Stimulated activated CD8-positive, alpha-beta memory T cell treated with anti-CD3 and anti-CD28 coated beads, Interleukin-2, amount 100 ng/mL, for 1 hour (primary cell): ENCODE measurements at regions not wholly inside any gene's neighbourhood (a gene's known extent, or its start where the extent isn't known, plus 50 kb on each side); places are given as distances from the start of the nearest gene placed in this dataset.
A peak's percentile ranks its signal among the peaks of the same experiment; 100 is the strongest.
"Not testable (repeated sequence)": the region's sequence is repeated elsewhere in the genome, so short reads cannot be mapped to it uniquely, and the experiment has no call there.

Experiments used
- DNase-seq, 2 donors: peaks; one replicate each; pipeline ENCODE4 v3.0.0-alpha.2; 2020; ENCODE audit warnings: low read depth in 2 of 2

DNA sequence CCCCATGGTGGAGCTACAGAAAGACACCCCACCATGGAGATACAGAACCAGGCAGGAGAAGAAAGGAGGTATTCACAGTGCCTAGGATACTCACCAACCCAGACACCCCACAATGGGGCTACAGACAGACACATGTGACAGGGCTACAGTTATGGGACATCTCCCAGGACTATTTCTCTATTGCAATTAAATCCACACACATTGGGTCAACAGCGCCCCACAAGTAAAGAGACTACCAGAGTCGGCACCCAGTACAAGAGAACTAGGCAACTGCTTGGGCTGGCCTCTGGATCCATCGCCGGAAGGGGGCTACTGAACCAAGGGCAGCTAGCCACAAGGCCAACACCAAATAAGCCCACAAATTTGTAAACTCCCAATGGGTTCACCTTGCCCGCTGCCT lies 310.1 kb upstream of the NCKAP5 start:
- no peak for DNase-seq

DNA sequence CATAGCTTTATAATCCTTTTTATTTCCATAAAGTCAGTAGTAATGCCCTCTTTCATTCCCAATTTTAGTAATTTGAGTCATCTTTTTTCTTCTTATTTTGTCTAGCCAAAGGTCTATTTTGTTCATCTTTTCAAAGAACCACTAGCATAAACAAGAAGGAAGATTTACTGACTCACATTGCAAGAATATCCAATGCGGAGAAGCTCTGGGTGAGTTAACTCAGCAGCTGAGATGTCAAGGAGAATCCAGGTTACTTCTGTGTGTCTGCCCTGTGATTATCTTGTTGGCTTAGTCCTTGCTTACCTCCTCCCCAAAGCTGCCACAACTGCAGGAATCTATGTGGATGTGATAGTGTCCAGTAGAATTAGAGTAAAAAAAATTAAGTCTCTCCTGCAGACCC lies 311.4 kb upstream of the NCKAP5 start:
- DNase-seq, result no peak

- DNase-seq, result not testable (repeated sequence)
Observed at GRCh38 chr2:133882159-133882558, 313.9 kb upstream of the NCKAP5 start.

DNA sequence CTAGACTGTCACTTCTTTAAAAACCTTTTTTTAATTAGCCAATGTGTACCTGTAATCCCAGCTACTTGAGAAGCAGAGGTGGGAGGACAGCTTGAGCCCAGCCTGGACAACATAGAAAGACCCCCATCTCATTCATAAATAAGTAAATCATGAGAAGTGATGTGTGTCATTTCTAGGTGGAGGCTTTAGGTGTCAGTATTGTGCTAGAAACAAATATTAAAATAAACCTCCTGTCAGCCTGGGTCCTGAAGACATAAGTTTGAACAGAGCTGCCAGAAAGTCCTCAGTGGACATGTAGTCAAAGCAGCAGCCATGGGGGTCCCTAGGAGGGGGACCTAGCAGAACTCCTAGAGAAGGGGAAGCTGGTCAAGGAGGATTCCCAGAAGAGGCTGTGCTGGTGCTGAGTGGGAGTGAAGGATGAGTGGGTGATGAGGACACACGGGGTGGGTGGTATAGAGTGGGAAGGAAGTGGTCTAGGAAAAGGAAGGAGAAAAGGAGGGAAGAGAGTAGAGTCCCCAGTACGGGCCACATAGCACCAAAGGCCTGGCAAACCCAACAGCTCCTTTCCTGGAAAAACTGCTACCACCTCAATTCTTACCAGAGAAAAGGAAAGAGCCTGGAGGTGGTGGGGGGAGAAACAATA lies 316.6 kb upstream of the NCKAP5 start:
- DNase-seq, result no peak

GRCh38 chr2:133885847-133886246 lies 317.6 kb upstream of the NCKAP5 start:
- DNase-seq, result no peak

GRCh38 chr2:133886735-133887675 lies 318.7 kb upstream of the NCKAP5 start:
- DNase-seq, result peak in 1 of 2 donors; percentile 5

DNA sequence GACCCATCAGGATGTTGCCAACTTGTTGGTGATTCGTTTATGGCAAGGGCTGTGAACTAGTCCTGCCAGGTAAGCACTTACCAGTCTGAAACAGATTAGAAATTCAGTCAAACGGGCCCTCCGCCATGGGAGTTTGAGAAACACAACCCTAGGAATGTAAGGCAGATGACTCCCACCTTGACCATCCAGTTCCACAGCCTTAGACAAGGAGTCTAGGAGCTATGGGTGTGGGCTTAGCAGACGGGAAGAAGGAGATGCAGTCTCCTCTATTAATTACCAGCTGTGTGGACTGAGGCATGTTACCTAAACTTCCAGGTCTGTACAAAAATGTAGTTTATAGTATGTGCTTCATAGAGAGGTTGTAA lies 319.4 kb upstream of the NCKAP5 start:
- no peak for DNase-seq

DNA sequence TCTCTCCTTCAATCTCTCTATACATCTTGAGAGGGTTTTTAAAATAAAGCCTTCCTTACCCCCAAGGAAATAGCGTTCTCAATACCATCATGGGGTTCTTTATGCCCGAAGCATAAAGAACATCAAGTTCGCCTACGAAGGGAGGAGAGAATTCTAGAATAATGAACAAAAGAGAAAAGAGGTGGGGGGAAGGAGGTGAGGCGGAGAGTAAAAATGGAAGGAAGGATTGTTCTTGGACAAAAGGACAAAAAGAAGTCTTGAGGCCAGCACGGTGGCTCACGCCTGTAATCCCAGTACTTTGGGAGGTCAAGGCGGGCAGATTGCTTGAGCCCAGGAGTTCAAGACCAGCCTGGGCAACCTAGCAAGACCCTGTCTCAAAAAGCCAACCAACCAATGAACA lies 319.8 kb upstream of the NCKAP5 start:
- DNase-seq, result no peak

GRCh38 chr2:133888621-133889219 lies 320.5 kb upstream of the NCKAP5 start:
- no peak for DNase-seq

- DNase-seq, result no peak
Observed at GRCh38 chr2:133892352-133892913, 324.2 kb upstream of the NCKAP5 start.

- no peak for DNase-seq
Observed at GRCh38 chr2:133894429-133894828, 326.2 kb upstream of the NCKAP5 start.

DNA sequence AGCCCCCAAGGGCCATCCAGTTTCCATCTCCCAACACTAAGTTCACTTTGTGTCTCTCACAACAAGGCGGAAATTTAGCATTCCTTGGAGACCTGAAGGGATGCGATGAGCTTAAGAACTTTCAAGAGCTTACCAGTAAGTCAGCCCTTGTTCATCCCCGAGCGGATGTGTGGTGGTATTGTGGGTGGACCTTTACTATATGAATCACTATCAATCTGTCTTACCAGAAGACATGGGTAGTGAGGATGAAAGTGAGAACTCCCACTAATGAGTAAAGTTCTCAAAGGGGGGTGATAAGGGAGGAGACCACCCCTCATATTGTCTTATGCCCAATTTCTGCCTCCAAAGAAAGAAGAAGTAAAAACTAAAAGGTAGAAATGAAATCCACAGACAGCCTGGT lies 329.6 kb upstream of the NCKAP5 start:
- DNase-seq, result not testable (repeated sequence)

DNA sequence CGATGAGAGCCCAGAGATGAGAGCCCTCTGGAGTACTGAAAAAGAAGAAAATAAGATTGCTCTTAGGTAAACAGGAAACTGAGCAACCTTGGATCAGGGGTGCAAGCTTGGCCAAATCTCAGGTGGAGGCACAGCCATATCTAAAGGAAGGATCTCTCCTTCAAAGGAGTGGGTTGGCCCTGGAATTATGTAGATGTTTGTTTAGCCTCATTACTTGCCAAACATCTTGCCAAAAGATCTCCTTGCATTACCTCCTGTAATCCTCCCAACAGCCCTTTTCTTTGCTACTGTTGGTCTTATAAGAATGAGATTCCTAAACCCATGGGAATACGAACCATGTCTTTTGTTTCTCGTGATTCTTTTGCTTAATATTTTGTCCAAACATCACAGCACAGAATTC lies 332.6 kb upstream of the NCKAP5 start:
- DNase-seq, result no peak

DNA sequence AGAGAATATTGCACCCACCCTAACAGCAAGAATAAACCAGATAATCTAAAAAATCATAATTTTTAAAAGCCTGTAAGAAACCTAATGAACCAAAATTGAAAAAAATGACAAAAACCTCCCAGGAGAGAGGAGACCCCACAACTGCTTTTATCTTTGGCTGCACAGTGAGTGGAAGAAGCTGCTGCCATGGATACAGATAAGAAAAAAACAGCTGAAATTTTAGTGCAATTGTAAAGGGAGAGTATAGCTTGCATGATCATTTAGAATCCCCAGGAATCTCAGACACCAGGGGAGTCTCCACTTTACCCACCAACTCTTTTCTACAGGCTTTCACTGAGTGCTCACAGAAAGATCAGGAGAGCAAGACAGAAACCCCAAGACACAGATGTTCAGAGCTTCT lies 338.1 kb upstream of the NCKAP5 start:
- no peak for DNase-seq

- no peak for DNase-seq
Observed at GRCh38 chr2:133906926-133907325, 338.7 kb upstream of the NCKAP5 start.

GRCh38 chr2:133908171-133908570 lies 339.9 kb upstream of the NCKAP5 start:
- no peak for DNase-seq

- no peak for DNase-seq
Observed at GRCh38 chr2:133918141-133918540, 335.7 kb upstream of the MGAT5 start.

- DNase-seq, result no peak
Observed at GRCh38 chr2:133919285-133919684, 334.6 kb upstream of the MGAT5 start.

- no peak for DNase-seq
Observed at GRCh38 chr2:133927894-133928293, 326.0 kb upstream of the MGAT5 start.

DNA sequence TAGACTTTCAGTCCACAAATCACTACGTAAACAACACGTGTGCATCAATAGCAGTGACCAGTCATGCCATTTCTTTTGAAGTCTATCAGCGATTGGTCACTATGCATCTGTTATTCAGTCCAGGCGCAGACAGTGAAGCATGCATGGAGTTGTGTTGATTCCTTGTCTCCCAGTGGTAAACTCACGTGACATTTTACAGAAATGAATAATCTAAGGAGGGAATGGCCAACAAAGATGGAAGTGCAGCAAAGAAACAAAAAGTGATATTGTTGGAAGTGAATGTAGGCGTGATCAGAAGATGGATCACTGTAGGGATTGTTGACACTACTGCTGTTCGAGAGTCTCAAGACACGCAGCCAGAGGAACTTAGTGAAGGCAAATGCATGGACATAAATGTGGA lies 317.8 kb upstream of the MGAT5 start:
- DNase-seq, result no peak

DNA sequence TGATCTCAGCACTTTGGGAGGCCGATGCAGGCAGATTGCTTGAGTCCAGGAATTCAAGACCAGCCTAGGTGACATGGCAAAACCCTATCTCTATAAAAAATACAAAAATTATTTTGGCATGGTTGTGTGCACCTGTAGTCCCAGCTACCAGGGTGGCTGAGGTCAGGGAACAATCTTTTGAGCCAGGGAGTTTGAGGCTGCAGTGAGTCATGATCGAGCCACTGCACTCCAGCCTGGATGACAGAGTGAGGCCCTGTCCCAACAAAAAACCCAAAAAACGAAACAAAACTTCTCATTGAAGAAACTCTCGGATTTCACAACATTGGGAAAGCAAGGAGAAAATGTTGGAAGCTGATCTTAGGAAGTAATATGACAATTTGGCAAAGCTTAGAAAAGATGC lies 317.3 kb upstream of the MGAT5 start:
- no peak for DNase-seq

- DNase-seq, result no peak
Observed at GRCh38 chr2:133937669-133938068, 316.2 kb upstream of the MGAT5 start.

DNA sequence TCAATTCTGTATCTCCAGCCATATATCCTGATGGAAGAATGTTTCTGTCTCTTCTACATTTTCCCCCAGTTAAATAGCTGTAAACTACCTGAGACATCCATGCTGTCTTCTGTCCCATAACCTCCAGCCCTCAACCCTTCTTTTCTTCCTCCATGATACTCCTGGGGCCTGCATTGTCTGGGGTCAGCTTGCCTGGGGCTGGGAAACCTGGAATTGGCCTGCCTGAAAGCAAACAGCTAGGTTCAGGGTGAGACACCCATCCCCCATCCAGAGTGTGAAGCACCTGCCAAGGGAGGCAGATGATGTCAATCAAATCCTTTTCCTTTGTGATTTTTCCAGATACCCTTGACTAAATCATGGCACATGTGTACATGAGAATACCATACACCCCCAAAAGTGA lies 313.7 kb upstream of the MGAT5 start:
- DNase-seq, result no peak
